NCI-H2227 treated with DMSO at 0.1 percent for 48 hours (cell line): ENCODE measurements at regions not wholly inside any gene's neighbourhood (a gene's known extent, or its start where the extent isn't known, plus 50 kb on each side); places are given as distances from the start of the nearest gene placed in this dataset.
"Not testable (repeated sequence)": the region's sequence is repeated elsewhere in the genome, so short reads cannot be mapped to it uniquely, and the experiment has no call there.

Experiments used
- DNase-seq: peaks from one replicate; lab custom pipeline; 2025; lab: John Stamatoyannopoulos, UW

GRCh38 chr4:24203926-24204325 lies 314.1 kb upstream of the PPARGC1A start:
- DNase-seq = no peak

DNA sequence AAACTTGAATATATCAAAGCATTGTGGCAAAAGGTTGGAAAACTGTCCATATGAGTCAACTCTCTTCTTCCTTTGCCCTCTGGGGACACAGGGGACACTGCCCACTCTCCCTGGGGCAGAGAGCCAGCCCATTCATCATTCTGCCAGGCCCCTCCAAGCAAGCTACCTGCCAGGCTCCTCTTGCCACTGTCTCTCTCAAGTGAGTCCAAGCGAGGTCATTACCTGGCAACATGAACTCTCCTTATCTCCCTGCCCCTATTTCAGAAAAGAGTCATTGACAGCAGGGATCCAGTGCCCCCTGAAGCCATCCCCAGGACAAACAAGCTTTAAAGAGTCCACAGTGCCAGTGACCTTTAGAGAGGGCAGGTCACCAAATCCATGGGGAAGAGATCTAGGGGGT lies 312.7 kb upstream of the PPARGC1A start:
- no peak for DNase-seq

DNA sequence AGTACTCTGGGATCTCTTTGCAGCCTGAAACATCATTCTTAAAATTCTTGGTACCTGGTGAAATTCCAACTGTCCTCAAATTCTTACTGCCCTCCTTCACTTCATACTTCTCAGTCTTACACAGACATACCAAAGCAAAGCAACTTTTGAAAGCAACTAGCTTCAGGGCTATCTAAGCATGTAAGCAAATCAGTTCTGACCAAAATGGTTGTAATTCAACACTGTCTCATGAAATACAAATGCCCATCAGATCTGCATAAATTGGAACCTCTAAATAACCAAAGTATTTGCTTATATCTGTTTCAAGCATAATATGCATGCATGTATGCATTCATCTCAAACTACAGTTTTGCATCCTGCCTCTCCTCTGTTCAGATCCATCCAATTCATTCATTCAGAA lies 308.1 kb upstream of the PPARGC1A start:
- no peak for DNase-seq

- DNase-seq = no peak
Measured at GRCh38 chr4:24196785-24197184, 306.9 kb upstream of the PPARGC1A start.

DNA sequence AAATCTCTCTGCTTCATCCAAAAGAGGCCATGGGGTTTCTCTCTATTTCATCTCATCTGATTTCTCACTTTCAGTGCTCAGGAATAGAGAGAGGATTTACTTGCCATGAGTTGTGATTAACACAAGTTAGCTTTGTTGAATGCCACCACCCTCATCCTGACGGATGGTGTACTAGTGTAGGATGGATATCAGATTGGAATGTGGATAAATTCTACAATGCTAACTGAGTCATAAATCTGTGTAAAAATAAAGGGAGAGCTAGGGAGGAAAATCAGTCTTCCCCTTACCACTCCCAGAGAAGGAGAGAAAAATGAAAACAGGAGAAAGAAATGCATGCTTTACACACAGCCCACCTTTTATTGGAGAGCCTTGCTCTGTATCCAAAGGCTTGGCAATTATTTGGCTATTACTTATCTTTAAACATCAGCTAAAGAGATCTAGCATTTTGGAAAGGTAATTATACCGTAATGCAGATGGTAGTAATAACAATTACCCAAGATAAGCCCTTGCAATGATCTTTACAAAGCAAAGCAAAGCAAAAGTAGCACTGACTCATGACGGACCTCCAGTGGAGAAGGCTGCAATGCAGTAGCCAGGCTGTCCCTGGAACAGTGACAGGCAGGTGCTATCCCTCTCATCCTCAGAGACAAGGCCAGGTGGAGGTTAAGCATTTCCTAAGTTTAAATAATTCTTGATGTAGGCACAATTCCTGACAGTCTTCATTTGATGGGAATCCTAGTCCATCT lies 306.3 kb upstream of the PPARGC1A start:
- DNase-seq = no peak

- DNase-seq = no peak
Measured at GRCh38 chr4:24192018-24192641, 302.3 kb upstream of the PPARGC1A start.

GRCh38 chr4:24190761-24191695 lies 301.2 kb upstream of the PPARGC1A start:
- DNase-seq = no peak

DNA sequence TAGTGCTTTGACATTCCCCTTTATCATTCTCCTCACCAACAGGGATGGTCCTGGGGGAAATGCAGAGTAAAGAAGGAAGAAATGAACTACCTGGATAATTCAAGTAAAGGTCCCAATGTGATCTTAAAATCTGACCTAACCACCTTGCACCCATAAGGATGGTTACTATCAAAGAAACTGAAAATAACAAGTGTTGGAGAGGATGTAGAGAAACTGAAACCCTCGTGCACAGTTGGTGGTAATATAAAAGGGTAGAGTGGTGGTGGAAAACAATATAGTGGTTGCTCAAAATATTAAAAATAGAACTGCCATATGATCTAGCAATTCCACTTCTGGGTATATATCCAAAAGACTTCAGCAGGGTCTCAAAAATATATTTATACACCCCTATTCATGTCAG lies 298.6 kb upstream of the PPARGC1A start:
- DNase-seq = no peak

DNA sequence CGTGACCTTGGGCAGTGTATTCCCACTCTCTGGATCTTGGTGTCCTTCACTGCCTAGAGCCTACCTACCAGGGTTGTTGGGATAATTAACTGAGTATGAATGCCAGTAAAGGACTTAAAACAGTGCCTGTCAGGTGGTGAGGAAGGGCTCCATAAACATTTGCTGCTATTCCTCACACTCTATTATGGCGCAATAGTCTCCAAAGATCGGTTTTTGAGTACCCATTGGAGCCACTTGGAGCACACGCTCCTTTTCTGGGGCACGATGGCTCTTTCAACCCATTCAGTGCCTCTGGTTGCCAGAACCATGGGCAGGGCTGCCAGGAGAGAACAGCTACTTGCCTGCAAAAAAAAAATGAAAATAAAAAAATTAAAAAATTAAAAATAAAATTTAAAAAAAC lies 296.6 kb upstream of the PPARGC1A start:
- no peak for DNase-seq

DNA sequence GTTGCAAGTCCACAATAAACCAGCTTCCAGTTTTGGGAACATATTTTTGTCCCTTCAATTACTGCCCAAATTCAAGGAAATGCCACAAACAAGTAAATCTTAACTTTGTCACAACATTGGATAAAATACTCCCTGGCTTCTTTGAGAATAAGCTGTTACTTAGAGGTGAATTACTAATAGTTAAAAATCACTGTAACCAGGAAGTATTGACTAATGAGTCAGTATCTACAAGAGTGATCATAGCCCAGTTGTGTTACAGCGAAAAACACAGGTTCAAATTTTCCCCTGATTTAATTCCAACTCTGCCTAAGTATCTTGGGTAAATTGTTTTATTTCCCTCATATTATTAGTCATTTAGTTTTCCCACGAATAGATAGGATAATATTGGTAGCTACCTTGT lies 291.2 kb upstream of the PPARGC1A start:
- DNase-seq = no peak

DNA sequence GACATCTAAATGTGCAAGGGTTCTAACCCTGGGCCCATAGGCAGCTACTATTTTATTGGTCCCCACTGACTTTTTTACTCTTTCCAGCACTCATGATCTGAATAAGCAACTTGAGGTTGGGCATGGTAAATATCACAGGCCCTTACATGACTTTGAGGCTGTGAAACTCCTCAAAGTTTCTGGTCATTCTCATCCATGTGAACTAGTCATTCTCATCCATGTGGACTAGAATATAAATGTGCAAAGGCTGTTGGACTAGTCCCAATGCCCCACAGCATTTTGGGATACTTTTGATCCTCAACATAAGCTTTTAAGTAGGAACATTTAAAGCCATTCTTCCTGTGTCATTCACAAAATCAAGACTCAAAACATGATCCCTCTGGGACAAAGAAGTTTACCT lies 290.7 kb upstream of the PPARGC1A start:
- no peak for DNase-seq

DNA sequence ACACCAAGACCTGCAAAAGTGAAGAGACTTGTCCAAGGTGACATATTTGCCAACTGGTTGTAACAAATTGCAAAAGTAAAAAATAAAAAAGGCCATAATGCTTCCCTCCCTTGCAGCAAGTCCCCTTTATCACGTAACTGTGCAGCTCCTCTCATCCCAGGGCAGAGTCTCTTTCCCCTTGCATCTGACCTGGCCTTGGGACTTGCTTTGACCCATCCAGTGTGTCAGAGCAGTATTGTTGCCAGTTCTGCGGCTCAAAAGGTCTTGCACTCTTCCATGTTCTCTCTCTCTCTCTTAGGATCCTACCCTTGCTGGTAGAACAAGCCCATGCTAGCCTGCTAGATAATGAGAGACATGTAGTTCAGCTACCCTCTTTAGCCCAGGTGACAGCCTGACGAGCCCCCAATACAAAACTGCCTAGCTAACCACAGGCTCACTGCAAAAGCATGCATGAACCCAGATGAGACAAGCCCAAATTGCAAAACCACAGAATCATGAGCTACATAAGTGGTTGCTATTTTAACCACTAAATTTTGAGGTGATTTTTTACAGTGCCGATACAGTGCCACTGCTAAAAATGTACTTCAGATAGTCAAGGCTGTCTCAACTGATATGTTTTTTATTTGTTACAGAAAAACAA lies 289.5 kb upstream of the PPARGC1A start:
- no peak for DNase-seq

- DNase-seq = not testable (repeated sequence)
Measured at GRCh38 chr4:24177443-24177842, 287.6 kb upstream of the PPARGC1A start.

DNA sequence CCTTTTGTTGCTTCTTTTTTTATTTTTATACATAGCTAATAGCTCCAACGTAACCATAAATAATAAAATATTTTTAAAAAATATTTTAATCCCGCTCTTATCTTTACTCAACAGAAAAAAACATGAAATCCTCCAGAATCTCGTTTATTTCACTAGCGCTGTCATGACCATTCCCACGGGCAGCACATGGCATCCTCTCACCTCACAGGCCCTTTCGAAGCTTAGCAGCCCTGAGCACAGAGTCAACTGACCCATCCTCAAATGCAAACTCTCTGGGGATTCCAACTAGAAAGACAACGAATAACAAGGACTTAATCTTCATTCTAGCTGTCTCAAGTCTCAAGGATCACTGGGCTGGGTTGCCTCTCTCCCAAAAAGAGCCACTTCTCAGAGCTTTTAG lies 285.9 kb upstream of the PPARGC1A start:
- no peak for DNase-seq

- DNase-seq = no peak
Measured at GRCh38 chr4:24174602-24175001, 284.8 kb upstream of the PPARGC1A start.

DNA sequence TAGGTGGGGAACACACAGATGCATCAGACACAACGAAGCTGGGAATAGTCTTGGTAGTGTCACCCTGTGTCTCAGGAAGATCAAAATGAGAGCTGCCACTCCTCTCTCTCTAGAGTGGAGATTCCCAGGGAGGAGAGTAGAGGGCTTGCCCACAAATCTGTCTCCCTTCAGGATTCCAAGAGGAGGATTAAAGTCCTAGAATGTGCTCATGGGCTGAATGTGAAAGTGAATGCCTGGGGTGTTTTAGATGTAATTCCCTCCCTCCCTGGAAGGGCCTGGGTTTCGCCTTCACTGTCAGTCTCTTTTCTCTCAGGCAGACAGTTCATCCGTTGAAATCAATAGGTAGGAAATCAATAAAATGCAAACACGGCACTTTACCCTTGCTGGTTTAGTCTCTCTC lies 282.6 kb upstream of the PPARGC1A start:
- DNase-seq = no peak

GRCh38 chr4:24169956-24170355 lies 280.1 kb upstream of the PPARGC1A start:
- no peak for DNase-seq

GRCh38 chr4:24168658-24169057 lies 278.8 kb upstream of the PPARGC1A start:
- no peak for DNase-seq

DNA sequence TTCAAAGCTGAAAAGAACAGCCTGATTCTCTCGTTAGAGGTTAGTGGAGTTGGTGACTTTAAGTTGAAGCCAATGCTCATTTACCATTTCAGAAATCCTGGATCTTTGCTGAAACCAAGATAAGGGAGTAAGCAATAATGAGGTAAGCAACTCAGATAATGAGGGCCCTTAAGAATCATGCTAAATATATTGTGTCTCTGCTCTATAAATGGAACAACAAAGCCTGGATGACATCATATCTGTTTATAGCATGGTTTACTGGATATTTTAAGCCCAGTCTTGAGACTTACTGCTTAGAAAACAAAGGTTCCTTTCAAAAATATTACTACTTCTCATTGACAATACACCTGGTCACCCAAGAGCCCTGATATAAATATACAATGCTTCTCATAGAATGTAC lies 276.7 kb upstream of the PPARGC1A start:
- no peak for DNase-seq

DNA sequence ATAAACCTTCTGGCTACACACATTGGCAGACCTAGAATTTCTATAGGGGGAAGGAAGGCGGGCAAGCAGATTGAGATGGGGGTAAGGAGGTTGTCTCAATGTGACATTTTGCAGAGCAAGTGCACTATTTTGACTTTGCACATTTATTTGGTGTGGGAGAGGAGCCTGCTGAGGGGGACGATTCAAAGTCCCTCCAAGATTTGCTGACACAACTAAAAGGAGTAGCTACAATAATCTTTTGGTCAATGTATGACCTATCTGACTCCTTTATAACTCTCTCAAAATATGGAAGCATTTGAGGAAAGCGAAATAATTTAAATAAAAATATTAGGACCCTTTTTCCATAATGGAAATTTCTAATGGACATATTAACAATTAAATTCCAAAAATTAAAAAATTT lies 274.9 kb upstream of the PPARGC1A start:
- no peak for DNase-seq

GRCh38 chr4:24164054-24164693 lies 274.3 kb upstream of the PPARGC1A start:
- DNase-seq = no peak

DNA sequence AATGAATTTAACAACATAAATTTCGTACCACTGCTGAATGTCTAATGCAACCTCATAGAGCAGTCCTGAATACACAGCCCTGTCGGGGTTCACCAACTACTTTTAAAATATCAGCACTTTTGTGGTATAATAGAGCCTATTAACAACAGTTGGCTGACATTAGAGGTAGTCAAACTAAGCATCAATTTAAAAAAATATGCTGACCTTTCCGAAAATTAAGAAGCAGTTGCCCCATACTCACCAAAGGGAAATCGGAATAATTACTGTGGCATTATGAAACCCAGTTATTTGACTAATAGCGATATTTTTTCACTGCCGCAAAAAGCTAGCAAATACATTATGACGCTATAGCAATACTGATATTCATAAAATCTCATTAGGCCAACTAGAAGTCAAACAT lies 273.5 kb upstream of the PPARGC1A start:
- DNase-seq = no peak
